GM12878 (cell line): ENCODE measurements at regions not wholly inside any gene's neighbourhood (a gene's known extent, or its start where the extent isn't known, plus 50 kb on each side); places are given as distances from the start of the nearest gene placed in this dataset.

Experiments
- ATAC-seq: fragments of 200-7000 bp; cut with Tn5 transposase; 3 replicates; pipeline ENCODE4 v1.9.1; 2020; ENCODE audit warnings: mild to moderate bottlenecking, moderate library complexity
- BruUV-seq: library from RNA; stranded (reverse); fragments of 400-500 nt; replicated peaks from 2 replicates; lab custom pipeline; 2021; lab: Mats Ljungman, UMichigan
- CTCF ChIA-PET: fragments of 300-600 bp; sonication (Branson Sonifier 250); formaldehyde crosslinking; extraction: SDS; loops from one replicate; lab custom pipeline; 2021; ENCODE audit warnings: inconsistent platforms; lab: Yijun Ruan, JAX
- POLR2A ChIA-PET: fragments of 350-600 bp; formaldehyde crosslinking; extraction: SDS; loops from one replicate; lab custom pipeline; 2021; ENCODE audit warnings: inconsistent platforms; lab: Charles Lee
- RAD21 ChIA-PET: fragments of 300-600 bp; sonication (Branson Sonifier 250); formaldehyde crosslinking; loops from one replicate; lab custom pipeline; 2023; ENCODE audit warnings: antibody characterized with exemption; ENCODE audit not compliant: unreplicated experiment; lab: Charles Lee
- SMC1A ChIA-PET: fragments of 300-600 bp; sonication (Branson Sonifier 250); formaldehyde crosslinking; loops from one replicate; lab custom pipeline; 2023; ENCODE audit not compliant: unreplicated experiment, uncharacterized antibody; lab: Charles Lee
- DNase-seq: peaks from one replicate; pipeline ENCODE4 v3.0.0-alpha.2; 2011; ENCODE audit warnings: low read depth, low spot score
- FAIRE-seq: peaks from 3 replicates; lab custom pipeline; 2011; peaks lifted over from hg19 to GRCh38; lab: Jason Lieb, UNC
- H2AFZ ChIP-seq: 2 replicates; pipeline ENCODE4 v1.6.0; 2011; ENCODE audit warnings: low read depth, low read length, control low read depth; ENCODE audit not compliant: control insufficient read depth
- H3K27ac ChIP-seq: 2 replicates; pipeline ENCODE4 v1.5.1; 2011; ENCODE audit warnings: control low read depth; ENCODE audit not compliant: control insufficient read depth, insufficient read depth
- H3K27me3 ChIP-seq, 2 experiments: replicated peaks in 1 of 2; 2 replicates each; pipeline versions ENCODE4 v1.6.0 to v1.6.1; 2011; ENCODE audit warnings: low read length in 1 of 2; ENCODE audit not compliant: control insufficient read depth in 2 of 2, insufficient read depth in 2 of 2
- H3K36me3 ChIP-seq, 2 experiments: 2 replicates each; pipeline ENCODE4 v1.5.1; 2011; ENCODE audit warnings: low read length in 1 of 2; ENCODE audit not compliant: control insufficient read depth in 2 of 2, insufficient read depth in 2 of 2
- H3K4me1 ChIP-seq: 2 replicates; pipeline ENCODE4 v1.6.1; 2011; ENCODE audit warnings: mild to moderate bottlenecking, low read length, moderate library complexity, mixed read lengths; ENCODE audit not compliant: control insufficient read depth, insufficient read depth
- H3K4me2 ChIP-seq: 2 replicates; pipeline ENCODE4 v1.6.0; 2011; ENCODE audit warnings: control low read depth; ENCODE audit not compliant: control insufficient read depth, insufficient read depth
- H3K4me3 ChIP-seq: fragments of 200-600 bp; sonication (generic); 2 replicates; pipeline ENCODE4 v1.5.1; 2016
- H3K79me2 ChIP-seq: 2 replicates; pipeline ENCODE4 v1.6.0; 2011; ENCODE audit warnings: low read length; ENCODE audit not compliant: control insufficient read depth, insufficient read depth
- H3K9ac ChIP-seq: 2 replicates; pipeline ENCODE4 v1.8.0; 2011; ENCODE audit warnings: low read length, control low read depth, mixed read lengths; ENCODE audit not compliant: control insufficient read depth, insufficient read depth
- H3K9me3 ChIP-seq: replicated peaks from 3 replicates; pipeline ENCODE4 v1.5.1; 2011; ENCODE audit warnings: mild to moderate bottlenecking, low read length; ENCODE audit not compliant: control insufficient read depth, insufficient read depth
- H4K20me1 ChIP-seq: 2 replicates; pipeline ENCODE4 v1.6.0; 2011; ENCODE audit not compliant: control insufficient read depth, insufficient read depth
- BACH1 ChIP-seq: fragments of 450-650 bp; IDR thresholded peaks from 2 replicates; pipeline ENCODE4 v1.6.1; 2017; ENCODE audit warnings: mild to moderate bottlenecking, borderline replicate concordance
- BMI1 ChIP-seq: fragments of 450-650 bp; IDR thresholded peaks from 2 replicates; pipeline ENCODE4 v1.6.1; 2016; ENCODE audit warnings: mild to moderate bottlenecking, moderate library complexity, borderline replicate concordance
- DPF2 ChIP-seq: fragments of 450-650 bp; IDR thresholded peaks from 2 replicates; pipeline ENCODE4 v1.6.1; 2017; ENCODE audit warnings: mild to moderate bottlenecking
- ETV6 ChIP-seq, 2 experiments: fragments of 450-650 bp in 1 of 2; IDR thresholded peaks in 1 of 2; conservative IDR thresholded peaks in 1 of 2; 2 replicates each; pipeline ENCODE4 v1.6.1; 2014; ENCODE audit warnings: antibody characterized with exemption in 1 of 2, borderline replicate concordance in 1 of 2, low read depth in 1 of 2, mild to moderate bottlenecking in 1 of 2, moderate library complexity in 1 of 2
- HDGF ChIP-seq: fragments of 450-650 bp; IDR thresholded peaks from 2 replicates; pipeline ENCODE4 v1.6.1; 2016; ENCODE audit warnings: antibody characterized with exemption
- SUPT20H ChIP-seq: IDR thresholded peaks from 2 replicates; pipeline ENCODE4 v1.6.1; 2011; ENCODE audit warnings: low read depth, mild to moderate bottlenecking, low read length, moderate library complexity, borderline replicate concordance; ENCODE audit not compliant: control insufficient read depth
- TARDBP ChIP-seq: IDR thresholded peaks from 2 replicates; pipeline ENCODE4 v1.6.1; 2016; ENCODE audit warnings: borderline replicate concordance
- ZNF622 ChIP-seq: fragments of 450-650 bp; IDR thresholded peaks from 2 replicates; pipeline ENCODE4 v1.6.1; 2017; ENCODE audit warnings: mild to moderate bottlenecking, inconsistent platforms
- ZZZ3 ChIP-seq: IDR thresholded peaks from 2 replicates; pipeline ENCODE4 v1.6.1; 2011; ENCODE audit warnings: low read depth; ENCODE audit not compliant: control insufficient read depth, insufficient read length
- WGBS: methylation state at CpG from one replicate; pipeline ENCODE4 v1.1.6; 2016; ENCODE audit warnings: low lambda C conversion rate; ENCODE audit not compliant: insufficient replicate concordance, insufficient coverage; ENCODE audit errors: missing lambda C conversion rate; 5-methylcytosine and 5-hydroxymethylcytosine counted together
- in situ Hi-C: fragments of 300-500 bp; cut with MboI; formaldehyde crosslinking; loops from 9 replicates; pipeline ENCODE4 v1.14.3; 2018; ENCODE audit warnings: mixed read lengths
- intact Hi-C: fragments of 100-400 bp; cut with micrococcal nuclease; formaldehyde crosslinking; loops from one replicate; pipeline ENCODE4 v1.14.2; 2022; ENCODE audit not compliant: unreplicated experiment
- TF ChIP-seq, protein P1 (sequence below): fragments of 450-650 bp; IDR thresholded peaks from 2 replicates; pipeline ENCODE4 v1.6.1; 2014; ENCODE audit warnings: mild to moderate bottlenecking
- TF ChIP-seq, protein P2 (sequence below): fragments of 150-350 bp; IDR thresholded peaks from 2 replicates; pipeline ENCODE4 v1.6.1; 2014; ENCODE audit warnings: mild to moderate bottlenecking, low read depth, low read length
- TF ChIP-seq, protein P3 (sequence below): fragments of 450-650 bp; IDR thresholded peaks from 2 replicates; pipeline ENCODE4 v1.6.1; 2017; ENCODE audit warnings: mild to moderate bottlenecking, low read depth, inconsistent platforms; ENCODE audit not compliant: poor library complexity, severe bottlenecking

DNA sequence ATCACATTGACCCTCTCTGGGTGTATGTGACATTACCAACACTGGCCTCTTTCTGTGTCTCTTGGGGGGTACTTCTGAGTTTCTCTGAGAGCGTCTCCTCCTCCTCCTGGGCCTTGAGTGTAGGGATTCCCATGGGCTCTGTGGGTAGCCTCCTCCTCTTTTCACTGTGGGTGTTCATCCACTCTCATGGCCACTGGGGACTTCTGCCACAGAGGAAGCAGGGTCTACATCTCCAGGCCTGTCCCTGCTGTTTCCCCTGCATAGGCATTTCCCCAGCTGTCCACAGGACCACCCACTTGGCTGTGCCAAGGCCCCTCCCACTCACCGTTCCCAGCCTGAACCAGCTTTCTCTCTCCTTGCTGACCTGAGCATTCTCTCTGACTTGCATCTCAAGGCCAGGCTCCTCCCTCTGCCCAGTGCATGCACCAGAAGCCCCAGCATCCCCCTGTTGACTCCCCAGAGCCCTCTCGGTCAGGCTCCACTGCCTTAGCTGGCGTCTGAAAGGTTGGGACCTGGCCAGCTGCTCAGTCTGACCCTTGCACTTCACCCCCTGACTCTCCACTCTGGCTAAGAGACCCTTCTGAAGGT lies 487.6 kb downstream of the GLRX3 start:
- H3K4me1 ChIP-seq, result no peaks in the 10 kb centered on the region
- no peak overlapping the region for H3K4me3 ChIP-seq
- ChIA-PET RAD21 (no interaction called here), CTCF (no interaction called here)
- no peaks in the 10 kb centered on the region for H3K9me3 ChIP-seq
- H3K27ac ChIP-seq, result no peak overlapping the region
- H3K36me3 ChIP-seq, result no peaks in the 10 kb centered on the region
- no peak for ATAC-seq
- intact Hi-C loops (no loop called here), in situ Hi-C loops (no loop called here)
- no peaks in the 10 kb centered on the region for H3K27me3 ChIP-seq
- H4K20me1 ChIP-seq, result no peaks in the 10 kb centered on the region
- no peaks in the 10 kb centered on the region for H3K79me2 ChIP-seq
- BruUV-seq, result no TSS peak
- no peak overlapping the region for H3K9ac ChIP-seq
- H3K4me2 ChIP-seq, result no peak overlapping the region
- TF ChIP-seq, protein P1, sequence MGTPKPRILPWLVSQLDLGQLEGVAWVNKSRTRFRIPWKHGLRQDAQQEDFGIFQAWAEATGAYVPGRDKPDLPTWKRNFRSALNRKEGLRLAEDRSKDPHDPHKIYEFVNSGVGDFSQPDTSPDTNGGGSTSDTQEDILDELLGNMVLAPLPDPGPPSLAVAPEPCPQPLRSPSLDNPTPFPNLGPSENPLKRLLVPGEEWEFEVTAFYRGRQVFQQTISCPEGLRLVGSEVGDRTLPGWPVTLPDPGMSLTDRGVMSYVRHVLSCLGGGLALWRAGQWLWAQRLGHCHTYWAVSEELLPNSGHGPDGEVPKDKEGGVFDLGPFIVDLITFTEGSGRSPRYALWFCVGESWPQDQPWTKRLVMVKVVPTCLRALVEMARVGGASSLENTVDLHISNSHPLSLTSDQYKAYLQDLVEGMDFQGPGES, result no peak
- TF ChIP-seq ETV6 (conservative IDR thresholded peaks at IDR 0.05 in 1 of 2, IDR thresholded peaks at IDR 0.05 in 1 of 2; ENCODE audit: borderline replicate concordance in 1 of 2, low read depth in 1 of 2) (no peak), ZNF622 (no peak), DPF2 (no peak), BACH1 (no peak)
- TF ChIP-seq, all 136 proteins: peak for 0
- no peak overlapping the region for H2AFZ ChIP-seq
- FAIRE-seq, result no peak
- DNase-seq, result no peak
- WGBS, result 0% methylated on average over 4 of the region's 4 CpGs
- ChIA-PET SMC1A (no interaction called here), POLR2A (no interaction called here)

DNA sequence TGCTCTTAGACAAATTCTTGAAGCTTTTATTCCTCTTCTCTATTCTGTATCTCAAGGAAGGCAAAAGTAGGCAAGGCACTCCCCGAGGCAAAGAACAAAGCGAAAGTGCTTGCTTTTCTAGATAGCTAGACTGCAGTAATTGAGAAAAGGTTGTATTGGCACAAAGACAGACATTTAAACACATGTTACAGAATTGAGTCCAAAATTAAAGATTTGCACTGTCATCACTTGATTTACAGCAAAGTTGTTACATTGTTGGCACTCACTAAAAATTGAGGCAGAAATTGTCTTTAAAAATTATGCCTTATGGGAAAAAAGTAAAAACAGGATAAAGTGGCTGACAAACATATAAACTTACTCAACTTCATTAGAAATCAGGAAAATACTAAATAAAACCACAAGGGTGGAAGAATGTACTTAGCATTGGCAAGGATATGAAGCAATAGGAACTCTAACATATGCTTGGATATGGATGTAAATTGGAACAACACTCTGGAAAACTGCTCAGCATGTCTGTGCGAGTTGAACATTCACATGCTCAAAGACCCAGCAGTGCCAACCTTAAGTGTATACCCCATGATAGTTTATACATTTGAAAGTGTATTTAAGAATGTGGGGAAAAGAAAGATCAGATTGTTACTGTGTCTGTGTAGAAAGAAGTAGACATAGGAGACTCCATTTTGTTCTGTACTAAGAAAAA lies 491.3 kb downstream of the GLRX3 start:
- POLR2A ChIA-PET, result no interaction called here
- ATAC-seq, result no peak
- TF ChIP-seq BMI1 (no peak), SUPT20H (no peak), TARDBP (no peak), HDGF (no peak), ZZZ3 (no peak)
- TF ChIP-seq, protein P2, sequence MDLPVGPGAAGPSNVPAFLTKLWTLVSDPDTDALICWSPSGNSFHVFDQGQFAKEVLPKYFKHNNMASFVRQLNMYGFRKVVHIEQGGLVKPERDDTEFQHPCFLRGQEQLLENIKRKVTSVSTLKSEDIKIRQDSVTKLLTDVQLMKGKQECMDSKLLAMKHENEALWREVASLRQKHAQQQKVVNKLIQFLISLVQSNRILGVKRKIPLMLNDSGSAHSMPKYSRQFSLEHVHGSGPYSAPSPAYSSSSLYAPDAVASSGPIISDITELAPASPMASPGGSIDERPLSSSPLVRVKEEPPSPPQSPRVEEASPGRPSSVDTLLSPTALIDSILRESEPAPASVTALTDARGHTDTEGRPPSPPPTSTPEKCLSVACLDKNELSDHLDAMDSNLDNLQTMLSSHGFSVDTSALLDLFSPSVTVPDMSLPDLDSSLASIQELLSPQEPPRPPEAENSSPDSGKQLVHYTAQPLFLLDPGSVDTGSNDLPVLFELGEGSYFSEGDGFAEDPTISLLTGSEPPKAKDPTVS, result no peak
- TF ChIP-seq, protein P3, sequence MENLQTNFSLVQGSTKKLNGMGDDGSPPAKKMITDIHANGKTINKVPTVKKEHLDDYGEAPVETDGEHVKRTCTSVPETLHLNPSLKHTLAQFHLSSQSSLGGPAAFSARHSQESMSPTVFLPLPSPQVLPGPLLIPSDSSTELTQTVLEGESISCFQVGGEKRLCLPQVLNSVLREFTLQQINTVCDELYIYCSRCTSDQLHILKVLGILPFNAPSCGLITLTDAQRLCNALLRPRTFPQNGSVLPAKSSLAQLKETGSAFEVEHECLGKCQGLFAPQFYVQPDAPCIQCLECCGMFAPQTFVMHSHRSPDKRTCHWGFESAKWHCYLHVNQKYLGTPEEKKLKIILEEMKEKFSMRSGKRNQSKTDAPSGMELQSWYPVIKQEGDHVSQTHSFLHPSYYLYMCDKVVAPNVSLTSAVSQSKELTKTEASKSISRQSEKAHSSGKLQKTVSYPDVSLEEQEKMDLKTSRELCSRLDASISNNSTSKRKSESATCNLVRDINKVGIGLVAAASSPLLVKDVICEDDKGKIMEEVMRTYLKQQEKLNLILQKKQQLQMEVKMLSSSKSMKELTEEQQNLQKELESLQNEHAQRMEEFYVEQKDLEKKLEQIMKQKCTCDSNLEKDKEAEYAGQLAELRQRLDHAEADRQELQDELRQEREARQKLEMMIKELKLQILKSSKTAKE, result no peak

More for the DNA sequence above, 491.3 kb downstream of the GLRX3 start:
- no peaks in the 10 kb centered on the region for H3K4me1 ChIP-seq
- H3K36me3 ChIP-seq, result no peaks in the 10 kb centered on the region
- WGBS, result 26% methylated on average over 3 of the region's 3 CpGs
- CTCF ChIA-PET, result no interaction called here
- H3K9ac ChIP-seq, result no peak overlapping the region
- H3K79me2 ChIP-seq, result no peaks in the 10 kb centered on the region
- intact Hi-C loops, result no loop called here
- no peaks in the 10 kb centered on the region for H4K20me1 ChIP-seq
- DNase-seq (no peak), FAIRE-seq (no peak)
- no peaks in the 10 kb centered on the region for H3K9me3 ChIP-seq
- BruUV-seq, result no TSS peak
- no peak overlapping the region for H2AFZ ChIP-seq
- H3K27ac ChIP-seq, result no peak overlapping the region
- in situ Hi-C loops, result no loop called here
- no peak overlapping the region for H3K4me2 ChIP-seq
- SMC1A ChIA-PET, result no interaction called here
- no peak overlapping the region for H3K4me3 ChIP-seq
- H3K27me3 ChIP-seq, result no peaks in the 10 kb centered on the region
- RAD21 ChIA-PET, result no interaction called here
